ENCODE measurements at regions not wholly inside any gene's neighbourhood (a gene's known extent, or its start where the extent isn't known, plus 50 kb on each side); places are given as distances from the start of the nearest gene placed in this dataset.

DNA sequence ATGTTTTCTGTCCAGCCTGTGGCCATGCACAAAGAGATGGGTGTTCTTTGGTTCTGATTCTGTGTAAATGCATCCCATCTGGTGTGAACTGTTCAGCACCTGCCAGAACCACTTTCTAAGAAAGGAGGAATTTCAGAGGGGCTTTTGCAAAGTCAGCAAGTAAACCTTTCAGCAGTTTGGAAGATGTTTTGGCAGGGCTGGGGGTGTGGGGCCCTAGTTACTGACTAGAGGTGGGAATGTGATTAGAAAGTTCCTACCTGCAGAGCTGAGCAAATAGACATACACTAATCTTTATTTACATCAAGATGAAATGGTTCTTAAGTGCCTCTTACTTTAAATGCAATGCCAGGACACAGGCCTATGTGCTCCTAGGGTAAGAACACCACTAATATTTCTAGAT is 378.1 kb upstream of the USP24 start:
- TF ChIP-seq, protein P1, sequence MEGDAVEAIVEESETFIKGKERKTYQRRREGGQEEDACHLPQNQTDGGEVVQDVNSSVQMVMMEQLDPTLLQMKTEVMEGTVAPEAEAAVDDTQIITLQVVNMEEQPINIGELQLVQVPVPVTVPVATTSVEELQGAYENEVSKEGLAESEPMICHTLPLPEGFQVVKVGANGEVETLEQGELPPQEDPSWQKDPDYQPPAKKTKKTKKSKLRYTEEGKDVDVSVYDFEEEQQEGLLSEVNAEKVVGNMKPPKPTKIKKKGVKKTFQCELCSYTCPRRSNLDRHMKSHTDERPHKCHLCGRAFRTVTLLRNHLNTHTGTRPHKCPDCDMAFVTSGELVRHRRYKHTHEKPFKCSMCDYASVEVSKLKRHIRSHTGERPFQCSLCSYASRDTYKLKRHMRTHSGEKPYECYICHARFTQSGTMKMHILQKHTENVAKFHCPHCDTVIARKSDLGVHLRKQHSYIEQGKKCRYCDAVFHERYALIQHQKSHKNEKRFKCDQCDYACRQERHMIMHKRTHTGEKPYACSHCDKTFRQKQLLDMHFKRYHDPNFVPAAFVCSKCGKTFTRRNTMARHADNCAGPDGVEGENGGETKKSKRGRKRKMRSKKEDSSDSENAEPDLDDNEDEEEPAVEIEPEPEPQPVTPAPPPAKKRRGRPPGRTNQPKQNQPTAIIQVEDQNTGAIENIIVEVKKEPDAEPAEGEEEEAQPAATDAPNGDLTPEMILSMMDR (IDR thresholded peaks at IDR 0.05; ENCODE audit: borderline replicate concordance, insufficient read depth, low read depth, low read length): no peak

DNA sequence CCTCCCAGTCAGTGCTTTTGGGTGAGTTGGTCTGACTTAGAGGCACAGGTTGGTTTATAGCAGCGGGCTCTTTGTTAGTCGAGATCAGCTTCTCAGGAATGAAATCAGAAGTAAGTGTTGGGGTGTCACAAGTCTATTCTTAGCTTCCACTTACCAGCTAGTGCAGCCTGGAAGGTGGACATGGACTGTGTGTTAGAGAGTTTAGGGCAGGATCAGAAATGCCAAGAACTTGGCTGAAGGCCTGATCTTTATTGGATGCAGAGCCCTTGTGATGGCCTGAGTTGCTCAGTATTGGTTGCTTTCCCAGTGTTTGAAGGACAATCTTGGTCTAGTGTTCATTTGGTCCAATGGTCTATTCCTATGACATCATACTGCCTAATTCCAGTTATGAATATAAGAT is 377.0 kb upstream of the USP24 start:
- no peak overlapping the region for H3K4me3 ChIP-seq (ENCODE audit: low read depth, low read length)
- TF ChIP-seq, protein P1 (IDR thresholded peaks at IDR 0.05; ENCODE audit: borderline replicate concordance, insufficient read depth, low read depth, low read length): no peak

More for the DNA sequence above, 378.1 kb upstream of the USP24 start:
- no peak overlapping the region for H3K4me3 ChIP-seq (ENCODE audit: low read depth, low read length)

DNA sequence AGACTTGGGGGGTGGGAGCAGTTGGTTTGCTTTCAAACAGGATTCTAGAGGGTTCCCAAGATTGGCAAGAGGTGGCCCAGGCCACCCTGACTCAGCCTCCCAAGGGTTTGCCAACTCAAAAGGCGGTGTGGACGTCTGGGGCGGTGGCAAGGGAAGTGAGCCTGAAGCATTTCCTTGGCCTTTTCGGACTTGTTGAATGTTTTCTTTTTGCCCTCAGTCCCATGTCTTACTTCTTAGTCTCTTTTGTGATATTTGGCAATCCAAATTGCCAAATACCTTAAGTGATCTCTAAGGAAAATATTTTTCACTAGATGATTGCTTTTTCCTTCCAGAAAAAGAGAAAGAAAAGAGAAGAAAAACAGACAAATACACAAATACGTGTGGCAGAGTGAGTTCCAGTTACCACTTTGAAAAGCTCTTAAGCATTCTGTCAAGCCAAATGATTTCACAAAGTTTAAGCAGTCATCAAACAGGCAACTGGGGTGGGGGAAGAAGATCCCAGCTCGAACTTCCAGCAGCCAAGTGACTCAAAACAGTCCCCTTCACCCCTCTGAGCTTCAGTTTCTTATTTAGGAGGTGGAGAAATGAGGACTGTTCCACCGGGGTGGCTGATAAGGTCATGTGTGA is 374.6 kb upstream of the USP24 start:
- no peak overlapping the region for H3K4me3 ChIP-seq (ENCODE audit: low read depth, low read length)
- TF ChIP-seq, protein P1 (IDR thresholded peaks at IDR 0.05; ENCODE audit: borderline replicate concordance, insufficient read depth, low read depth, low read length): no peak

DNA sequence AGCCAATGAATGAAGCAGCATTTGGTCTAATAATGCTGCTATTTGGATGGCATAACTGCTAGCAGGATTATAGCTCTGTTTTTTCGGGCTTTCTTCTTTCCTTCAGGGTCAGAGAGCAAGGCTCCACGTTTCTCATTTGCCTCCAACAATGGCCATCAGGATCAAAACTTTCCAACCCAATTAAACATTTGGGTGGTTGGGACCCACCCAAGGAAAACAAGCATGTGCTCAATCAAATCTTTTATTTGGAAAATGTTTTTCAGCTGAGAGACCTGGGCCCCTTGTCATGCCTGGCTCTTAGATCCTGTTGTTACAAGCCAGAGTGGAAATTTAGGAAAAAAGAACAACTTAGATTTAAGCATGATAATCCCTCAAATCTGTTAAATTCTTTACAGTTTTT is 373.1 kb upstream of the USP24 start:
- no peak overlapping the region for H3K4me3 ChIP-seq (ENCODE audit: low read depth, low read length)
- TF ChIP-seq, protein P1 (IDR thresholded peaks at IDR 0.05; ENCODE audit: borderline replicate concordance, insufficient read depth, low read depth, low read length): no peak

DNA sequence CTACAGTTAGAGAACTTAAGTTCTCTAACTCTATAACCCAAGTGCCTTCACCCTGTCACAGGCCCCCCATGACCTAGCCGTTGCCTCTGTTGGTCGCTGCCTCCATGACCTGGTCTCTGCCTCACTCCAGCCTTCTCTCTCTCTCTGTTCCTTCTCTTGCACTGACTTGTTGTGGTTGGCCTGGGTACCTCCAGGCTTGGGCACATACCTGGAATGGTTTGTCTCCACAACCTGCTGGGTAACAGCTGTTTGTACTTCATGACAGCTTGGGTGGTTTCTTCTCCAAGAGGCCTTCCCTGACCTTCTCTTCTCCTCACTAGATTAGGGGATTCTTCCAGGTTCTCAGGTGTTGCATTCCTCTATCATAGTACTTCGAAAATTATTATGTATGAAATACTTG is 371.6 kb upstream of the USP24 start:
- TF ChIP-seq, protein P1 (IDR thresholded peaks at IDR 0.05; ENCODE audit: borderline replicate concordance, insufficient read depth, low read depth, low read length): no peak
- H3K4me3 ChIP-seq (ENCODE audit: low read depth, low read length): no peak overlapping the region

DNA sequence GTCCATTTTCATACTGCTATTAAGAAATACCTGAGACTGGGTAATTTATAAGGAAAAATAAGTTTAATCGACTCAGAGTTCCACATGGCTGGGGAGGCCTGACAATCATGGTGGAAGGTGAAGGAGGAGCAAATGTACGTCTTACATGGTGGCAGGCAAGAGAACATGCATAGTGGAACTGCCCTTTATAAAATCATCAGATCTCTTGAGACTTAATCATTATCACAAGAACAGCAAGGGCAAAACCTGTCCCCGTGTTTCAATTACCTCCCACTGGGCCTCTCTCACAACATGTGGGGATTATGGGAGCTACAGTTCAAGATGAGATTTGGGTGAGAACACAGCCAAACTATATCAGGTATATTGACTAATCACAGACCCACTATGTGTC is 370.2 kb upstream of the USP24 start:
- TF ChIP-seq, protein P1 (IDR thresholded peaks at IDR 0.05; ENCODE audit: borderline replicate concordance, insufficient read depth, low read depth, low read length): no peak
- H3K4me3 ChIP-seq (ENCODE audit: low read depth, low read length): no peak overlapping the region

DNA sequence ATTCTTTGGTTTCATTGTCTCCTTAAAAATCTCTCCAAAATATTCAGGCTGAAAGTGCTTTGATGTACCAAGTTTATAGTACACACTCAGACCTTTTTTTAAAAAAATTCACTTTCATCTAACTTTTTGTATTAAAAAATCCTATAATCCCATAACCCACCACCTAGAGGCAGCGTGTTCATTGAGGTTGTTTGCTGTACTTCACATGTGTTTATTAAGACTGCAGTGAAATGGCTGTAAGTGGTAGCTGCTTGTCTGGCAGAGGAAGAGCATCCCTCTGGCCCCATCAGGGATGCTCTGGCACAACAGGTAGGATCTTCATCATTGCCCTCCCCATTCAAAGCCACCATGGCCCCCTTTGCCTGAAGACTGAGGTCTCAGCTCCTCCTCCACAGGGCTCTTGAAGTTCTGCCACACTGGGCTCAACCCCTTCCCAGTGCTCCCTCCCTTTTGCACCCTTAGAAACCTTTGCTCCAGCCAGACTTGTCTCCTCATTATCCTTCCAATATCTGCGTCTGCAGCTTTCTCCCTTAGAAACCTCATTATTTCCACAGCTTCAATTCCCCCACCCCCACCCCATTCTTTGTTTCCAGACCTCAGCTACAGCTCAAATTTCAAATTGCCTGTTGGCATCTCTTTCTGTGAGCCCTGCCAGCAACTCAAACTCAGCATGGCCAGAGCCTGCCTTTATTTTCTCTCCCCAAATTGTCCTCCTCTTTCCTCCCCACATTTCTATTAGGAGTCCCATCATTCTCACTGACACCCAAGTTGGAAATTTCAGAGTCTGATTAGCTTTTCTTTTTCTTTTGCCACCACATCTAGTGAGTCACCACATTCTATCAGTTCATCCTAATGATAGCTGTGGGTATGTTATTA is 369.6 kb upstream of the USP24 start:
- H3K4me3 ChIP-seq (ENCODE audit: low read depth, low read length): no peak overlapping the region
- TF ChIP-seq, protein P1 (IDR thresholded peaks at IDR 0.05; ENCODE audit: borderline replicate concordance, insufficient read depth, low read depth, low read length): no peak

Data from GM12875 (cell line).